ENCODE measurements at regions not wholly inside any gene's neighbourhood (a gene's known extent, or its start where the extent isn't known, plus 50 kb on each side); places are given as distances from the start of the nearest gene placed in this dataset.
A peak's percentile ranks its signal among the peaks of the same experiment; 100 is the strongest.

- Histone ChIP-seq H3K36me3 (ENCODE audit: low read depth) (no peaks in the 10 kb centered on the region), H2AFZ (peak overlapping the region; percentile 47), H3K9me2 (ENCODE audit: insufficient read depth) (no peaks in the 10 kb centered on the region), H3F3A (ENCODE audit: insufficient read depth) (peaks cover 28% of the 10 kb centered on the region), H3K27me3 (replicated peaks; ENCODE audit: insufficient read depth) (no peaks in the 10 kb centered on the region), H3K9ac (no peak overlapping the region), H3K9me3 (ENCODE audit: low read depth) (no peaks in the 10 kb centered on the region), H3K4me3 (peak overlapping the region; percentile 29; the same call in 1 of the 2 replicates), H3K27ac (peak overlapping the region; percentile 25), H3K4me1 (ENCODE audit: insufficient read depth) (peaks cover 48% of the 10 kb centered on the region), H4K20me1 (ENCODE audit: insufficient read depth) (no peaks in the 10 kb centered on the region), H3K79me2 (ENCODE audit: insufficient read depth) (no peaks in the 10 kb centered on the region), H3K4me2 (ENCODE audit: unreplicated experiment) (peak overlapping the region; percentile 84)
- DNase-seq: peak; percentile 70
- in situ Hi-C loops (cut with MboI): no loop called here
- TF ChIP-seq EZH2 (IDR thresholded peaks at IDR 0.05; ENCODE audit: insufficient read depth, poor library complexity, severe bottlenecking) (no peak), EZH2phosphoT487 (IDR thresholded peaks at IDR 0.05; ENCODE audit: insufficient read depth, low read depth) (no peak)
- 35 to 37% methylated on average over 11 of the region's 11 CpGs for WGBS, 2 experiments (ENCODE audit: low coverage in 1 of 2, low lambda C conversion rate in 2 of 2, missing lambda C conversion rate in 2 of 2)
These were observed 78.2 kb upstream of the EEF1E1 start for GRCh38 chr6:8180327-8181159.

GRCh38 chr6:8177721-8178120 is 75.4 kb upstream of the EEF1E1 start:
- no peaks in the 10 kb centered on the region for H4K20me1 ChIP-seq (ENCODE audit: insufficient read depth)
- peak; percentile 18 for DNase-seq
- in situ Hi-C loops (cut with MboI): no loop called here
- no peak overlapping the region for H3K27ac ChIP-seq
- peaks cover 37% of the 10 kb centered on the region for H3K4me1 ChIP-seq (ENCODE audit: insufficient read depth)
- H3F3A ChIP-seq (ENCODE audit: insufficient read depth): peaks cover 17% of the 10 kb centered on the region
- H3K36me3 ChIP-seq (ENCODE audit: low read depth): no peaks in the 10 kb centered on the region
- H3K9ac ChIP-seq: no peak overlapping the region
- H3K27me3 ChIP-seq (replicated peaks; ENCODE audit: insufficient read depth): no peaks in the 10 kb centered on the region
- H3K79me2 ChIP-seq (ENCODE audit: insufficient read depth): no peaks in the 10 kb centered on the region
- TF ChIP-seq EZH2 (IDR thresholded peaks at IDR 0.05; ENCODE audit: insufficient read depth, poor library complexity, severe bottlenecking) (no peak), EZH2phosphoT487 (IDR thresholded peaks at IDR 0.05; ENCODE audit: insufficient read depth, low read depth) (no peak)
- no peak overlapping the region for H3K4me2 ChIP-seq (ENCODE audit: unreplicated experiment)
- WGBS, 2 experiments (ENCODE audit: low coverage in 1 of 2, low lambda C conversion rate in 2 of 2, missing lambda C conversion rate in 2 of 2): 52 to 53% methylated on average over 2 of the region's 2 CpGs
- H2AFZ ChIP-seq: no peak overlapping the region
- no peaks in the 10 kb centered on the region for H3K9me3 ChIP-seq (ENCODE audit: low read depth)
- no peaks in the 10 kb centered on the region for H3K9me2 ChIP-seq (ENCODE audit: insufficient read depth)
- no peak overlapping the region for H3K4me3 ChIP-seq

GRCh38 chr6:8175046-8175777 is 72.9 kb upstream of the EEF1E1 start:
- H3K9me3 ChIP-seq (ENCODE audit: low read depth): no peaks in the 10 kb centered on the region
- H3K27ac ChIP-seq: no peak overlapping the region
- peaks cover 13% of the 10 kb centered on the region for H3K4me1 ChIP-seq (ENCODE audit: insufficient read depth)
- no peak overlapping the region for H2AFZ ChIP-seq
- no peaks in the 10 kb centered on the region for H4K20me1 ChIP-seq (ENCODE audit: insufficient read depth)
- H3K4me3 ChIP-seq: no peak overlapping the region
- no peak for DNase-seq
- H3K36me3 ChIP-seq (ENCODE audit: low read depth): no peaks in the 10 kb centered on the region
- in situ Hi-C loops (cut with MboI): no loop called here
- no peak overlapping the region for H3K9ac ChIP-seq
- H3K79me2 ChIP-seq (ENCODE audit: insufficient read depth): no peaks in the 10 kb centered on the region
- TF ChIP-seq EZH2phosphoT487 (IDR thresholded peaks at IDR 0.05; ENCODE audit: insufficient read depth, low read depth) (no peak), EZH2 (IDR thresholded peaks at IDR 0.05; ENCODE audit: insufficient read depth, poor library complexity, severe bottlenecking) (no peak)
- H3K9me2 ChIP-seq (ENCODE audit: insufficient read depth): no peaks in the 10 kb centered on the region
- 75 to 76% methylated on average over 3 of the region's 3 CpGs for WGBS, 2 experiments (ENCODE audit: low coverage in 1 of 2, low lambda C conversion rate in 2 of 2, missing lambda C conversion rate in 2 of 2)
- H3K4me2 ChIP-seq (ENCODE audit: unreplicated experiment): no peak overlapping the region
- no peaks in the 10 kb centered on the region for H3K27me3 ChIP-seq (replicated peaks; ENCODE audit: insufficient read depth)
- H3F3A ChIP-seq (ENCODE audit: insufficient read depth): peaks cover 7% of the 10 kb centered on the region; the same call in 1 of the 2 replicates

- Histone ChIP-seq H3K79me2 (ENCODE audit: insufficient read depth) (no peaks in the 10 kb centered on the region), H3F3A (ENCODE audit: insufficient read depth) (0 out of 2 replicates have a peak, but pooled peaks cover under 1% of the 10 kb centered on the region), H3K9ac (no peak overlapping the region), H3K4me3 (no peak overlapping the region), H4K20me1 (ENCODE audit: insufficient read depth) (no peaks in the 10 kb centered on the region), H3K36me3 (ENCODE audit: low read depth) (no peaks in the 10 kb centered on the region), H3K4me1 (ENCODE audit: insufficient read depth) (peaks cover 6% of the 10 kb centered on the region), H3K27me3 (replicated peaks; ENCODE audit: insufficient read depth) (no peaks in the 10 kb centered on the region), H3K9me2 (ENCODE audit: insufficient read depth) (no peaks in the 10 kb centered on the region), H3K9me3 (ENCODE audit: low read depth) (no peaks in the 10 kb centered on the region), H3K27ac (no peak overlapping the region), H3K4me2 (ENCODE audit: unreplicated experiment) (no peak overlapping the region), H2AFZ (no peak overlapping the region)
- no peak for DNase-seq
- TF ChIP-seq EZH2 (IDR thresholded peaks at IDR 0.05; ENCODE audit: insufficient read depth, poor library complexity, severe bottlenecking) (no peak), EZH2phosphoT487 (IDR thresholded peaks at IDR 0.05; ENCODE audit: insufficient read depth, low read depth) (no peak)
- in situ Hi-C loops (cut with MboI): no loop called here
- WGBS, 2 experiments (ENCODE audit: low coverage in 1 of 2, low lambda C conversion rate in 2 of 2, missing lambda C conversion rate in 2 of 2): 57 to 70% methylated on average over 6 of the region's 6 CpGs
These were observed 72.2 kb upstream of the EEF1E1 start for GRCh38 chr6:8174571-8174970.
